ENCODE measurements at regions not wholly inside any gene's neighbourhood (a gene's known extent, or its start where the extent isn't known, plus 50 kb on each side); places are given as distances from the start of the nearest gene placed in this dataset.

DNA sequence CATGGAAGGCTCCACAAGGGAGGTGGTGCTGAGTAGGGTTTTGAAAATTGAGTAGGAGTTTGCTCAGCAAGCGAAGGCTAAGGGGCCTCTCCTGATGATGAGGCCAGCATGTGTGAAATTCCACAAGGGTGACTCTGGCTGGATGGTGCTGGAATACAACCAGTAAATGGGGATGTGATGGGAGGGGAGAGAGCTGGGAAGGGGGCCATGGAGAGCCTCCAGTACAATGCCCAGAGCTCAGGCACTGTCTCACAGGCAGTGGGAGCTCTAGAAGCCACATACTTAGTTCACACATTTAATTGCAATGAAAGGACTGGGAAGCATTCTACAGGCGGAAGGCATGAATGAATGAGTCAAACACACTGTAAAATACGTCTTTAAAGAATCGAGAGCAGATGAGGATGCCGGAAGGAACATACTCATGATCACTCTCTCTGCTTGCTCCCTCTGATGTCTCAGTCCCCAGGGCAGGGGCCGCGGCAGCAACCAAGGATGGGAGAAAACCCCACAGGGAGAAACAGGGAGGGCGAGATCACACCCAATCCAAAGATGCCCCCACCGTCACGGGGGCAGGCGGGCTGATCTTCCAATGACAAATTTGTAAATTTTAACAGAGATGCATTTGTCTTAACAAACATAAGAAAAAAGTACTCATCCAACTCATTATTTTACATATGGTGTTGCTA, 261.0 kb downstream of the NSG2 start:
- TF ChIP-seq POLR2A (IDR thresholded peaks at IDR 0.05) (no peak), CTCF (IDR thresholded peaks at IDR 0.05) (no peak), POLR2AphosphoS5 (IDR thresholded peaks at IDR 0.05) (no peak)
